ENCODE measurements at regions not wholly inside any gene's neighbourhood (a gene's known extent, or its start where the extent isn't known, plus 50 kb on each side); places are given as distances from the start of the nearest gene placed in this dataset.

DNA sequence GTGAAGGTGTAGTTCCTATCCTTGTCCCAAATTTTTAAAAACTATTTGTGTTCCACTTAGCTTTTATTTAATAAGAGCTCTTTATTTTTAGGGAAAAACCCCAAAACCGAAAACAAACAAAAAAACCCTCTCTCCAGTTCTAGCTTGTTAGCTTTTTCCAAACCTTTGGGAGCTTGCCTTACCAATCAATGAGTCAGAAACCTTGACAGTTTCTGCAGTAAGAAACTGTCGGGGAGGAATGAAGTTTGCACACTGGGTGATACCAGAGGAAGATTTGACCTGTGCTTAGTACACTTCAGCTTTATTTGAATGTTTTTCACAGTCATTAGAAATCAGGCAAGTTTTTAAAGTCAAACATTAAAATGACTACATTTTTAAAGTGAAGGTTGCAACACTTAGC lies 105.0 kb downstream of the FAT3 start:
- Histone ChIP-seq H3K9ac (ENCODE audit: insufficient read depth in 1 of 2, low read depth in 2 of 2, low read length in 2 of 2) (no peak overlapping the region), H3K79me2 (ENCODE audit: control insufficient read depth, insufficient read depth, low read length) (no peaks in the 10 kb centered on the region), H3K4me3 (no peak overlapping the region), H3K4me1 (replicated peaks in 1 of 2; ENCODE audit: control insufficient read depth in 2 of 2, insufficient read depth in 2 of 2, low read length in 2 of 2) (no peaks in the 10 kb centered on the region), H4K20me1 (replicated peaks; ENCODE audit: control insufficient read depth, insufficient read depth, low read length) (no peaks in the 10 kb centered on the region), H3K9me3 (replicated peaks; ENCODE audit: control insufficient read depth, insufficient read depth, low read depth, low read length) (no peaks in the 10 kb centered on the region), H2AFZ (ENCODE audit: low read depth, low read length) (no peak overlapping the region), H3K4me2 (ENCODE audit: insufficient read depth, low read length) (no peak overlapping the region), H3K27me3 (ENCODE audit: control insufficient read depth in 2 of 2, insufficient read depth in 2 of 2, low read length in 2 of 2) (no peaks in the 10 kb centered on the region), H3K36me3 (ENCODE audit: control insufficient read depth, insufficient read depth, low read length) (no peaks in the 10 kb centered on the region), H3K9me1 (ENCODE audit: control insufficient read depth, insufficient read depth, low read length) (no peaks in the 10 kb centered on the region), H3K27ac (ENCODE audit: extremely low read depth, low read depth, low read length) (no peak overlapping the region)
- WGBS (ENCODE audit: insufficient coverage, low coverage, missing lambda C conversion rate), result 0% methylated on average over 2 of the region's 2 CpGs
- BruUV-seq (replicated peaks), result no TSS peak
- ChIA-PET POLR2A (no interaction called here), CTCF (ENCODE audit: low intra/inter-chr PET ratio) (no interaction called here)
- in situ Hi-C loops (cut with MboI), result no loop called here
- intact Hi-C loops (cut with micrococcal nuclease), result no loop called here
- ATAC-seq, result no peak
- FAIRE-seq, result no peak
- no peak for DNase-seq (ENCODE audit: extremely low read depth in 1 of 4, low spot score in 3 of 4)
- no peak for TF ChIP-seq E2F1 (CRISPR knock-in tag; IDR thresholded peaks at IDR 0.05)
- no peak for TF ChIP-seq SRSF7 (optimal IDR thresholded peaks at IDR 0.05; ENCODE audit: low read depth, low read length)
- TF ChIP-seq SP1 (CRISPR knock-in tag; IDR thresholded peaks at IDR 0.05), result no peak
- TF ChIP-seq, protein P1, sequence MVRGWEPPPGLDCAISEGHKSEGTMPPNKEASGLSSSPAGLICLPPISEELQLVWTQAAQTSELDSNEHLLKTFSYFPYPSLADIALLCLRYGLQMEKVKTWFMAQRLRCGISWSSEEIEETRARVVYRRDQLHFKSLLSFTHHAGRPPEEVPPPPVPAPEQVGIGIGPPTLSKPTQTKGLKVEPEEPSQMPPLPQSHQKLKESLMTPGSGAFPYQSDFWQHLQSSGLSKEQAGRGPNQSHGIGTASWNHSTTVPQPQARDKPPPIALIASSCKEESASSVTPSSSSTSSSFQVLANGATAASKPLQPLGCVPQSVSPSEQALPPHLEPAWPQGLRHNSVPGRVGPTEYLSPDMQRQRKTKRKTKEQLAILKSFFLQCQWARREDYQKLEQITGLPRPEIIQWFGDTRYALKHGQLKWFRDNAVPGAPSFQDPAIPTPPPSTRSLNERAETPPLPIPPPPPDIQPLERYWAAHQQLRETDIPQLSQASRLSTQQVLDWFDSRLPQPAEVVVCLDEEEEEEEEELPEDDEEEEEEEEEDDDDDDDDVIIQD (CRISPR knock-in tag; IDR thresholded peaks at IDR 0.05), result no peak
- TF ChIP-seq DACH1 (IDR thresholded peaks at IDR 0.05; ENCODE audit: partially characterized antibody), result no peak
- no peak for TF ChIP-seq TFAP4 (CRISPR knock-in tag; IDR thresholded peaks at IDR 0.05; ENCODE audit: borderline replicate concordance)
- no peak for TF ChIP-seq HBP1 (CRISPR knock-in tag; IDR thresholded peaks at IDR 0.05)
- TF ChIP-seq, protein P2, sequence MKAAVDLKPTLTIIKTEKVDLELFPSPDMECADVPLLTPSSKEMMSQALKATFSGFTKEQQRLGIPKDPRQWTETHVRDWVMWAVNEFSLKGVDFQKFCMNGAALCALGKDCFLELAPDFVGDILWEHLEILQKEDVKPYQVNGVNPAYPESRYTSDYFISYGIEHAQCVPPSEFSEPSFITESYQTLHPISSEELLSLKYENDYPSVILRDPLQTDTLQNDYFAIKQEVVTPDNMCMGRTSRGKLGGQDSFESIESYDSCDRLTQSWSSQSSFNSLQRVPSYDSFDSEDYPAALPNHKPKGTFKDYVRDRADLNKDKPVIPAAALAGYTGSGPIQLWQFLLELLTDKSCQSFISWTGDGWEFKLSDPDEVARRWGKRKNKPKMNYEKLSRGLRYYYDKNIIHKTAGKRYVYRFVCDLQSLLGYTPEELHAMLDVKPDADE (conservative IDR thresholded peaks at IDR 0.05; ENCODE audit: control insufficient read depth, low read depth, low read length), result no peak
- TF ChIP-seq CEBPB (tag; IDR thresholded peaks at IDR 0.05), result no peak
- no peak for TF ChIP-seq HSF4 (CRISPR knock-in tag; IDR thresholded peaks at IDR 0.05; ENCODE audit: borderline replicate concordance)
- no peak for TF ChIP-seq FOXA1 (IDR thresholded peaks at IDR 0.05; ENCODE audit: borderline replicate concordance)
- no peak for TF ChIP-seq ZMIZ1 (IDR thresholded peaks at IDR 0.05; ENCODE audit: low read depth in 2 of 2, low read length in 2 of 2)
- no peak for TF ChIP-seq IRF2 (CRISPR knock-in tag; IDR thresholded peaks at IDR 0.05)

All from K562 (cell line).